NOMO-1 treated with dmso at 0.1 percent for 144 hours (cell line): ENCODE measurements at regions not wholly inside any gene's neighbourhood (a gene's known extent, or its start where the extent isn't known, plus 50 kb on each side); places are given as distances from the start of the nearest gene placed in this dataset.
A peak's percentile ranks its signal among the peaks of the same experiment; 100 is the strongest.

ENCODE experiments used
- DNase-seq: peaks from one replicate; lab custom pipeline; 2025; ENCODE audit not compliant: unreplicated experiment; lab: John Stamatoyannopoulos, UW

- DNase-seq = no peak
Observed at GRCh38 chr9:134558124-134558905, 83.3 kb upstream of the COL5A1 start.

- DNase-seq = peak; percentile 58
Observed at GRCh38 chr9:134559013-134559412, 82.6 kb upstream of the COL5A1 start.

- no peak for DNase-seq
Observed at GRCh38 chr9:134560206-134560605, 81.4 kb upstream of the COL5A1 start.

- DNase-seq = peak; percentile 40
Observed at GRCh38 chr9:134560654-134561053, 80.9 kb upstream of the COL5A1 start.

GRCh38 chr9:134561427-134562145, 80.0 kb upstream of the COL5A1 start:
- no peak for DNase-seq

- DNase-seq = no peak
Observed at GRCh38 chr9:134562146-134562849, 79.3 kb upstream of the COL5A1 start.

- DNase-seq = no peak
Observed at GRCh38 chr9:134563397-134563796, 78.2 kb upstream of the COL5A1 start.

GRCh38 chr9:134564431-134565170, 77.0 kb upstream of the COL5A1 start:
- no peak for DNase-seq

- DNase-seq = no peak
Observed at GRCh38 chr9:134565316-134565915, 76.2 kb upstream of the COL5A1 start.

- DNase-seq = no peak
Observed at GRCh38 chr9:134566196-134566847, 75.3 kb upstream of the COL5A1 start.

GRCh38 chr9:134566936-134567335, 74.7 kb upstream of the COL5A1 start:
- DNase-seq = no peak

- no peak for DNase-seq
Observed at GRCh38 chr9:134568116-134568515, 73.5 kb upstream of the COL5A1 start.

GRCh38 chr9:134568811-134569210, 72.8 kb upstream of the COL5A1 start:
- DNase-seq = no peak

GRCh38 chr9:134569626-134570025, 72.0 kb upstream of the COL5A1 start:
- DNase-seq = no peak

- DNase-seq = no peak
Observed at GRCh38 chr9:134570151-134570621, 71.4 kb upstream of the COL5A1 start.

- no peak for DNase-seq
Observed at GRCh38 chr9:134570711-134571325, 70.8 kb upstream of the COL5A1 start.

- no peak for DNase-seq
Observed at GRCh38 chr9:134571326-134571931, 70.2 kb upstream of the COL5A1 start.

GRCh38 chr9:134571946-134572917, 69.4 kb upstream of the COL5A1 start:
- no peak for DNase-seq
